ENCODE measurements at regions not wholly inside any gene's neighbourhood (a gene's known extent, or its start where the extent isn't known, plus 50 kb on each side); places are given as distances from the start of the nearest gene placed in this dataset.

GRCh38 chr10:120018695-120019094, 126.2 kb downstream of the SEC23IP start:
- no peak for TF ChIP-seq CTCF (IDR thresholded peaks at IDR 0.05)
- TF ChIP-seq SIN3A (IDR thresholded peaks at IDR 0.05; ENCODE audit: borderline replicate concordance, insufficient read depth, low read depth, low read length): no peak
- TF ChIP-seq POLR2AphosphoS5 (IDR thresholded peaks at IDR 0.05; ENCODE audit: low read depth, low read length): no peak
- TF ChIP-seq REST (IDR thresholded peaks at IDR 0.05; ENCODE audit: insufficient read depth in 1 of 2, low read depth in 2 of 2, low read length in 1 of 2): no peak
- TF ChIP-seq TCF7L2 (IDR thresholded peaks at IDR 0.05; ENCODE audit: low read depth, low read length): no peak
